OCI-LY3 (cell line): ENCODE measurements at regions not wholly inside any gene's neighbourhood (a gene's known extent, or its start where the extent isn't known, plus 50 kb on each side); places are given as distances from the start of the nearest gene placed in this dataset.

Experiments used
- CTCF ChIP-seq: fragments of 200-600, 300-600 bp; sonication (generic); IDR thresholded peaks from 2 replicates; pipeline ENCODE4 v1.5.1; 2014; ENCODE audit warnings: antibody characterized with exemption, low read length, low read depth
- EZH2phosphoT487 ChIP-seq: fragments of 200-600 bp; shearing (Covaris generic); IDR thresholded peaks from 2 replicates; pipeline ENCODE4 v1.6.1; 2018; ENCODE audit warnings: antibody characterized with exemption, mixed run types, low read depth

- TF ChIP-seq CTCF (no peak), EZH2phosphoT487 (no peak)
These were observed 216.4 kb downstream of the SPP2 start for GRCh38 chr2:234266952-234267351.
